ENCODE measurements at regions not wholly inside any gene's neighbourhood (a gene's known extent, or its start where the extent isn't known, plus 50 kb on each side); places are given as distances from the start of the nearest gene placed in this dataset.

DNA sequence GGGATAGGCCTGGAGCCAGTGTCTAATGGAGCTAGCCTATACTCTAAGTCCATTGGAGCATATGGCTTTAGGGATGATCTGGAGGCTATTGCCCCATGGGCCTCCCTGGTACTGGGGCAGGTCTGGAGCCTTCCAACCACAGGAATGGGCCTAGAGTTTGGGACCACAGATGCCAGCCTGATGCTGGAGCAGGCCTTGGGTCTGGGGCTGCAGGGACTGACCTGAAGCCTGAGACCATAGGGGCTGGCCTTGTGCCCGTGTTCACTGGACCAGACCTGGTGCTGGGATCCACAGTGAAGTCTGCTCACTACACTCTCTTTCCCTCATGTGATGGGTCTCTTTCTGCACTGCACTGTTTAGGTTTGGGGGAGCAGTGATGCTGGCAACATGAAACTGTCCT lies 95.0 kb downstream of the KLHL28 start:
- TF ChIP-seq, protein P1, sequence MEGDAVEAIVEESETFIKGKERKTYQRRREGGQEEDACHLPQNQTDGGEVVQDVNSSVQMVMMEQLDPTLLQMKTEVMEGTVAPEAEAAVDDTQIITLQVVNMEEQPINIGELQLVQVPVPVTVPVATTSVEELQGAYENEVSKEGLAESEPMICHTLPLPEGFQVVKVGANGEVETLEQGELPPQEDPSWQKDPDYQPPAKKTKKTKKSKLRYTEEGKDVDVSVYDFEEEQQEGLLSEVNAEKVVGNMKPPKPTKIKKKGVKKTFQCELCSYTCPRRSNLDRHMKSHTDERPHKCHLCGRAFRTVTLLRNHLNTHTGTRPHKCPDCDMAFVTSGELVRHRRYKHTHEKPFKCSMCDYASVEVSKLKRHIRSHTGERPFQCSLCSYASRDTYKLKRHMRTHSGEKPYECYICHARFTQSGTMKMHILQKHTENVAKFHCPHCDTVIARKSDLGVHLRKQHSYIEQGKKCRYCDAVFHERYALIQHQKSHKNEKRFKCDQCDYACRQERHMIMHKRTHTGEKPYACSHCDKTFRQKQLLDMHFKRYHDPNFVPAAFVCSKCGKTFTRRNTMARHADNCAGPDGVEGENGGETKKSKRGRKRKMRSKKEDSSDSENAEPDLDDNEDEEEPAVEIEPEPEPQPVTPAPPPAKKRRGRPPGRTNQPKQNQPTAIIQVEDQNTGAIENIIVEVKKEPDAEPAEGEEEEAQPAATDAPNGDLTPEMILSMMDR (conservative IDR thresholded peaks at IDR 0.05 in 1 of 2, IDR thresholded peaks at IDR 0.05 in 1 of 2; ENCODE audit: low read depth in 1 of 2, low read length in 2 of 2), result no peak
- TF ChIP-seq EZH2 (IDR thresholded peaks at IDR 0.05; ENCODE audit: low read length, missing control alignments), result no peak

Measured in fibroblast of lung (primary cell).